ENCODE measurements at regions not wholly inside any gene's neighbourhood (a gene's known extent, or its start where the extent isn't known, plus 50 kb on each side); places are given as distances from the start of the nearest gene placed in this dataset.

- ChIA-PET POLR2A (ENCODE audit: unreplicated experiment) (no interaction called here), CTCF (no interaction called here)
- DNase-seq = no peak
- no TSS peak for BruUV-seq (replicated peaks)
- H3K36me3 ChIP-seq (ENCODE audit: low read depth, low read length) = no peaks in the 10 kb centered on the region
- H2AFZ ChIP-seq (ENCODE audit: low read length) = no peak overlapping the region
- intact Hi-C loops (cut with micrococcal nuclease) = no loop called here
- no peaks in the 10 kb centered on the region for H3F3A ChIP-seq (ENCODE audit: low read length, unreplicated experiment)
- no peak overlapping the region for H3K4me3 ChIP-seq (ENCODE audit: low read length)
- H3K79me2 ChIP-seq (ENCODE audit: low read length) = no peaks in the 10 kb centered on the region
- no peak for ATAC-seq
- peaks cover 12% of the 10 kb centered on the region; the same call in 1 of the 2 replicates for H3K9me3 ChIP-seq (ENCODE audit: low read length)
- 0 out of 2 replicates have a peak, but pooled peaks cover 4% of the 10 kb centered on the region for H3K27me3 ChIP-seq (ENCODE audit: low read length)
- TF ChIP-seq EZH2phosphoT487 (IDR thresholded peaks at IDR 0.05; ENCODE audit: borderline replicate concordance, low read length) (no peak), EZH2 (IDR thresholded peaks at IDR 0.05; ENCODE audit: low read length, unreplicated experiment) (no peak)
- TF ChIP-seq, protein P1, sequence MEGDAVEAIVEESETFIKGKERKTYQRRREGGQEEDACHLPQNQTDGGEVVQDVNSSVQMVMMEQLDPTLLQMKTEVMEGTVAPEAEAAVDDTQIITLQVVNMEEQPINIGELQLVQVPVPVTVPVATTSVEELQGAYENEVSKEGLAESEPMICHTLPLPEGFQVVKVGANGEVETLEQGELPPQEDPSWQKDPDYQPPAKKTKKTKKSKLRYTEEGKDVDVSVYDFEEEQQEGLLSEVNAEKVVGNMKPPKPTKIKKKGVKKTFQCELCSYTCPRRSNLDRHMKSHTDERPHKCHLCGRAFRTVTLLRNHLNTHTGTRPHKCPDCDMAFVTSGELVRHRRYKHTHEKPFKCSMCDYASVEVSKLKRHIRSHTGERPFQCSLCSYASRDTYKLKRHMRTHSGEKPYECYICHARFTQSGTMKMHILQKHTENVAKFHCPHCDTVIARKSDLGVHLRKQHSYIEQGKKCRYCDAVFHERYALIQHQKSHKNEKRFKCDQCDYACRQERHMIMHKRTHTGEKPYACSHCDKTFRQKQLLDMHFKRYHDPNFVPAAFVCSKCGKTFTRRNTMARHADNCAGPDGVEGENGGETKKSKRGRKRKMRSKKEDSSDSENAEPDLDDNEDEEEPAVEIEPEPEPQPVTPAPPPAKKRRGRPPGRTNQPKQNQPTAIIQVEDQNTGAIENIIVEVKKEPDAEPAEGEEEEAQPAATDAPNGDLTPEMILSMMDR (conservative IDR thresholded peaks at IDR 0.05; ENCODE audit: low read depth, low read length) = no peak
- no peaks in the 10 kb centered on the region for H4K20me1 ChIP-seq (ENCODE audit: low read length)
- no peaks in the 10 kb centered on the region for H3K9me2 ChIP-seq (replicated peaks; ENCODE audit: low read length)
- H3K4me2 ChIP-seq (ENCODE audit: low read length) = no peak overlapping the region
- H3K4me1 ChIP-seq (ENCODE audit: insufficient read depth, low read length) = no peaks in the 10 kb centered on the region
- no peak overlapping the region for H3K9ac ChIP-seq (ENCODE audit: low read length)
- no peak overlapping the region for H3K27ac ChIP-seq (ENCODE audit: low read length)
Measured at GRCh38 chr11:79830446-79830845, 389.6 kb upstream of the TENM4 start.

DNA sequence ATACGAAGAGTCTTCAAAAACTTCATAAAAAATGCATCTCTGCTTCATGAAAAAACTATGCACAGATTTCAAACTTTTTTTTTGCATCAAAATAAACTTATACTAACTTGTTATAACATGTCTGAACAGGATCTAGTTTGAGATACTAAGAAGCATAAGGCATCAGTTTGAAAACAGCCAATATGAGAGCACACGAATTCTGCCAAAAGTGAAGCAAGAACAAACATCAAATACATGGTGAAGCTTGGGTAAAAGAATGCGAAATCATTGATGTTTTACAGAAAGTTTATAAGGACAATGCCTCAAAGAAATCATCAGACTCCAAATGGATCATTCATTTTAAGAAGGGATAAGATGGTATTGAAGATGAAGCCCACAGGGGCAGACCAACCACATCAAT lies 389.1 kb upstream of the TENM4 start:
- no peaks in the 10 kb centered on the region for H3F3A ChIP-seq (ENCODE audit: low read length, unreplicated experiment)
- ChIA-PET POLR2A (ENCODE audit: unreplicated experiment) (no interaction called here), CTCF (no interaction called here)
- DNase-seq = no peak
- 0 out of 2 replicates have a peak, but pooled peaks cover 4% of the 10 kb centered on the region for H3K27me3 ChIP-seq (ENCODE audit: low read length)
- H3K9ac ChIP-seq (ENCODE audit: low read length) = no peak overlapping the region
- no TSS peak for BruUV-seq (replicated peaks)
- H3K4me1 ChIP-seq (ENCODE audit: insufficient read depth, low read length) = no peaks in the 10 kb centered on the region
- no peaks in the 10 kb centered on the region for H3K79me2 ChIP-seq (ENCODE audit: low read length)
- intact Hi-C loops (cut with micrococcal nuclease) = no loop called here
- H3K4me3 ChIP-seq (ENCODE audit: low read length) = no peak overlapping the region
- no peaks in the 10 kb centered on the region for H3K36me3 ChIP-seq (ENCODE audit: low read depth, low read length)
- H3K9me2 ChIP-seq (replicated peaks; ENCODE audit: low read length) = no peaks in the 10 kb centered on the region
- no peak for ATAC-seq
- H3K4me2 ChIP-seq (ENCODE audit: low read length) = no peak overlapping the region
- H3K27ac ChIP-seq (ENCODE audit: low read length) = no peak overlapping the region
- H4K20me1 ChIP-seq (ENCODE audit: low read length) = no peaks in the 10 kb centered on the region
- no peak overlapping the region for H2AFZ ChIP-seq (ENCODE audit: low read length)
- H3K9me3 ChIP-seq (ENCODE audit: low read length) = peaks cover 12% of the 10 kb centered on the region; the same call in 1 of the 2 replicates
- TF ChIP-seq EZH2 (IDR thresholded peaks at IDR 0.05; ENCODE audit: low read length, unreplicated experiment) (no peak), EZH2phosphoT487 (IDR thresholded peaks at IDR 0.05; ENCODE audit: borderline replicate concordance, low read length) (no peak)
- TF ChIP-seq, protein P1 (conservative IDR thresholded peaks at IDR 0.05; ENCODE audit: low read depth, low read length) = no peak

GRCh38 chr11:79822766-79823165 lies 381.9 kb upstream of the TENM4 start:
- Histone ChIP-seq H3K9me3 (ENCODE audit: low read length) (peaks cover 7% of the 10 kb centered on the region; the same call in 1 of the 2 replicates), H3K27me3 (ENCODE audit: low read length) (no peaks in the 10 kb centered on the region), H2AFZ (ENCODE audit: low read length) (no peak overlapping the region), H3K9ac (ENCODE audit: low read length) (no peak overlapping the region), H4K20me1 (ENCODE audit: low read length) (no peaks in the 10 kb centered on the region), H3K9me2 (replicated peaks; ENCODE audit: low read length) (no peaks in the 10 kb centered on the region), H3K36me3 (ENCODE audit: low read depth, low read length) (no peaks in the 10 kb centered on the region), H3K4me3 (ENCODE audit: low read length) (no peak overlapping the region), H3K79me2 (ENCODE audit: low read length) (no peaks in the 10 kb centered on the region), H3K4me2 (ENCODE audit: low read length) (no peak overlapping the region), H3K4me1 (ENCODE audit: insufficient read depth, low read length) (no peaks in the 10 kb centered on the region), H3F3A (ENCODE audit: low read length, unreplicated experiment) (no peaks in the 10 kb centered on the region), H3K27ac (ENCODE audit: low read length) (no peak overlapping the region)
- intact Hi-C loops (cut with micrococcal nuclease) = no loop called here
- DNase-seq = no peak
- CTCF ChIA-PET = no interaction called here
- TF ChIP-seq EZH2 (IDR thresholded peaks at IDR 0.05; ENCODE audit: low read length, unreplicated experiment) (no peak), EZH2phosphoT487 (IDR thresholded peaks at IDR 0.05; ENCODE audit: borderline replicate concordance, low read length) (no peak)
- TF ChIP-seq, protein P1 (conservative IDR thresholded peaks at IDR 0.05; ENCODE audit: low read depth, low read length) = no peak
- no TSS peak for BruUV-seq (replicated peaks)
- no peak for ATAC-seq
- POLR2A ChIA-PET (ENCODE audit: unreplicated experiment) = no interaction called here

All from PC-3 (cell line).